ENCODE measurements at regions not wholly inside any gene's neighbourhood (a gene's known extent, or its start where the extent isn't known, plus 50 kb on each side); places are given as distances from the start of the nearest gene placed in this dataset.

DNA sequence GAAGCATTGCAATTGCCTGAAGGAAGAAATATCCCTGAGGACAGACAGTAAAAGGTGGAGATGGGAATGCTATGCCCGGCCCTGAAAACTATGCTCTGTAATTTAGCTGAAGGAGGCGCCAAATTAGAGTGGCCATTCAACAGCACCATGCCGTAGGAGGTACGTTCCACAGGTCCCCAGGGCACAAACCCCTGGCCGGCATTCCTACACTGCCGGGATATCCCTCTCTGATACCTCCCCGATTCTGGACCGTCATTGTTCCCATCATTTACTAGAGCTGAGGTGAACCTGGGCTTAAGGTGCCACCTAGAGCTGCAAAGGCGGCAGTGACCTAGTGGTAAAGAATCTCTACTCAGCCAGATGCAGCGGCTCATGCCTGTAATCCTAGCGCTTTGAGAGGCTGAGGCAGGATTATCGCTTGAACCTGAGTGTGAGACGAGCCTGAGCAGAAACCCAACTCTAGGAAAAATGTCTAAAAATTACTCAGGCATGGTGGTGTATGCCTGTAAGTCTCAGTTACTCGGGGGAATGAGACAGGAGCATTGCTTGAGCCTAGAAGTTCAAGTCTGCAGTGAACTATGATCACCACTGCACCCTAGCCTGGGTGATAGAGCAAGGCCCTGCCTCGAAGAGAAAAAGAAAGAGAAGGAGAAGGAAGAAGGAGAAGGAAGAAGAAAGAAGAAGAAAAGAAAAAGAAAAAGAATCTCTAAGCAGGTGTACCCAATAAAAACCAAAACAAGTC lies 53.0 kb upstream of the TNKS2 start:
- TF ChIP-seq, protein P1, sequence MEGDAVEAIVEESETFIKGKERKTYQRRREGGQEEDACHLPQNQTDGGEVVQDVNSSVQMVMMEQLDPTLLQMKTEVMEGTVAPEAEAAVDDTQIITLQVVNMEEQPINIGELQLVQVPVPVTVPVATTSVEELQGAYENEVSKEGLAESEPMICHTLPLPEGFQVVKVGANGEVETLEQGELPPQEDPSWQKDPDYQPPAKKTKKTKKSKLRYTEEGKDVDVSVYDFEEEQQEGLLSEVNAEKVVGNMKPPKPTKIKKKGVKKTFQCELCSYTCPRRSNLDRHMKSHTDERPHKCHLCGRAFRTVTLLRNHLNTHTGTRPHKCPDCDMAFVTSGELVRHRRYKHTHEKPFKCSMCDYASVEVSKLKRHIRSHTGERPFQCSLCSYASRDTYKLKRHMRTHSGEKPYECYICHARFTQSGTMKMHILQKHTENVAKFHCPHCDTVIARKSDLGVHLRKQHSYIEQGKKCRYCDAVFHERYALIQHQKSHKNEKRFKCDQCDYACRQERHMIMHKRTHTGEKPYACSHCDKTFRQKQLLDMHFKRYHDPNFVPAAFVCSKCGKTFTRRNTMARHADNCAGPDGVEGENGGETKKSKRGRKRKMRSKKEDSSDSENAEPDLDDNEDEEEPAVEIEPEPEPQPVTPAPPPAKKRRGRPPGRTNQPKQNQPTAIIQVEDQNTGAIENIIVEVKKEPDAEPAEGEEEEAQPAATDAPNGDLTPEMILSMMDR (IDR thresholded peaks at IDR 0.05; ENCODE audit: extremely low read depth, low read depth, low read length) = peak; percentile 44
- Histone ChIP-seq H3K36me3 (ENCODE audit: insufficient read depth, low read length) (no peaks in the 10 kb centered on the region), H3K4me1 (ENCODE audit: insufficient read depth, low read length) (no peaks in the 10 kb centered on the region), H3K79me2 (ENCODE audit: insufficient read depth, low read length) (no peaks in the 10 kb centered on the region), H3K27me3 (ENCODE audit: insufficient read depth, low read length) (peaks cover 8% of the 10 kb centered on the region), H3K4me2 (ENCODE audit: insufficient read depth, low read length) (peak overlapping the region; percentile 70), H2AFZ (ENCODE audit: low read length) (peak overlapping the region; percentile 75), H3K9me3 (ENCODE audit: low read depth, low read length) (no peaks in the 10 kb centered on the region), H3K27ac (ENCODE audit: low read depth, low read length) (no peak overlapping the region), H3K4me3 (ENCODE audit: insufficient read depth, low read length) (peak overlapping the region; percentile 42), H4K20me1 (ENCODE audit: insufficient read depth, low read length) (no peaks in the 10 kb centered on the region)
- DNase-seq (ENCODE audit: insufficient read length, low spot score, missing footprints) = peak; percentile 65

DNA sequence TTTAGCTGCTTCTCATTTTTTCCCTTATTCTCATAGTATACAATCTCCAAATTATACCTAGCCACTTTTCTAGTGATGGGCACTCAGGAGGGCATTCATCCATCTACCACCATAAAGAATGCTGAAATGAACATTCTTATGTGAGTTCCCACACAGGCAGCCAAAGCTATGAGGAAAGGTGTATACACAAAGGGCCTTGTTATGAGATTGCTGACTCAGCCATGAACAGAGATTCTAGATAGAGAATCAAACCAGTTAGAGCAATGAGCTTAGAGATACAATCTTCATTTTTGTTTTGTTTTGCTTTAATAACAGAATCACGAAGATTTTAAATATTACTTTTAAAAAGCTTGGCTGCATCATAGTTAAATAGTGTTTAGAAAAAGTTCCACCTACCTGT lies 54.8 kb upstream of the TNKS2 start:
- Histone ChIP-seq H3K4me1 (ENCODE audit: insufficient read depth, low read length) (no peaks in the 10 kb centered on the region), H2AFZ (ENCODE audit: low read length) (no peak overlapping the region), H4K20me1 (ENCODE audit: insufficient read depth, low read length) (no peaks in the 10 kb centered on the region), H3K27ac (ENCODE audit: low read depth, low read length) (no peak overlapping the region), H3K4me2 (ENCODE audit: insufficient read depth, low read length) (no peak overlapping the region), H3K79me2 (ENCODE audit: insufficient read depth, low read length) (no peaks in the 10 kb centered on the region), H3K4me3 (ENCODE audit: insufficient read depth, low read length) (no peak overlapping the region), H3K27me3 (ENCODE audit: insufficient read depth, low read length) (peaks cover 19% of the 10 kb centered on the region), H3K9me3 (ENCODE audit: low read depth, low read length) (no peaks in the 10 kb centered on the region), H3K36me3 (ENCODE audit: insufficient read depth, low read length) (no peaks in the 10 kb centered on the region)
- DNase-seq (ENCODE audit: insufficient read length, low spot score, missing footprints) = no peak
- TF ChIP-seq, protein P1 (IDR thresholded peaks at IDR 0.05; ENCODE audit: extremely low read depth, low read depth, low read length) = no peak

DNA sequence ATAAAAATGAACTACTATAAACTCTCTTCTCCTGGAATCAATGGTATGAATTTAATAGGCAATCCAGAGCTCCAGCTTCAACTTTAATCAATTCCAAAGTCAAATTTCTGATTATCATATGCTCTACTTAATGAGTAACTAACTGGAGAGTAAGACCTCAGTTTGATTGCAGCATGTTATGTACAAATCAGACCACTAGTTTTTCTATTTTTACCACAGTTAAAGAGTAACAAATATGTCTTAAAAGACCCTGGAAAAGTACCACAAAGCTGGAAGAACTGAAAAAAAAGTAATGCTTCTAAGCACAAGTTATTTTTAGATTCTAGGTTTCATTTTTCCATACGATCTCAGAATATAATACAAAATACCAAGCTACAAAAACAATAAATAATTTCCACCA lies 56.0 kb upstream of the TNKS2 start:
- Histone ChIP-seq H3K27me3 (ENCODE audit: insufficient read depth, low read length) (peaks cover 30% of the 10 kb centered on the region), H3K9me3 (ENCODE audit: low read depth, low read length) (no peaks in the 10 kb centered on the region), H3K4me3 (ENCODE audit: insufficient read depth, low read length) (no peak overlapping the region), H3K79me2 (ENCODE audit: insufficient read depth, low read length) (no peaks in the 10 kb centered on the region), H3K4me1 (ENCODE audit: insufficient read depth, low read length) (no peaks in the 10 kb centered on the region), H2AFZ (ENCODE audit: low read length) (no peak overlapping the region), H3K27ac (ENCODE audit: low read depth, low read length) (no peak overlapping the region), H3K36me3 (ENCODE audit: insufficient read depth, low read length) (no peaks in the 10 kb centered on the region), H4K20me1 (ENCODE audit: insufficient read depth, low read length) (no peaks in the 10 kb centered on the region), H3K4me2 (ENCODE audit: insufficient read depth, low read length) (no peak overlapping the region)
- TF ChIP-seq, protein P1 (IDR thresholded peaks at IDR 0.05; ENCODE audit: extremely low read depth, low read depth, low read length) = no peak
- no peak for DNase-seq (ENCODE audit: insufficient read length, low spot score, missing footprints)

DNA sequence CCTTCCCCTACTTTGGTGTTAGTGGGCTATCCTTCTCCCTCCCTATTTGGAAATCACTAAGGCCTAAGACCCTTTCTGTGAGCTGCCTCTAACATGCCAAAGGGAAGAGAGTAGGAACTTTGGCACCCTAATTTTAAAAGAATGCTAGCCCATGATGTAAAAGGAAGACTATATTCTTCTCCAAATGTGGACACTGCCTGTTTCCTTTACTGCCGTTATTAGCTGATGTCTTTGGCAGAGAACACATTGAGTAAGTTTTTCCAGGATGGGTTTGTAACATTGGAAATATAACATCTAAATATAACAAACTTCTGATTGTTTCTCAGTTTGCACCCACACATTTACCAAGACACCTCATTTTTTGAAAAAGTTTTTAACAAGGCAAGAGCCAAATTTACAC lies 56.9 kb upstream of the TNKS2 start:
- H3K4me2 ChIP-seq (ENCODE audit: insufficient read depth, low read length) = no peak overlapping the region
- peaks cover 38% of the 10 kb centered on the region for H3K27me3 ChIP-seq (ENCODE audit: insufficient read depth, low read length)
- H3K4me3 ChIP-seq (ENCODE audit: insufficient read depth, low read length) = no peak overlapping the region
- TF ChIP-seq, protein P1 (IDR thresholded peaks at IDR 0.05; ENCODE audit: extremely low read depth, low read depth, low read length) = no peak
- no peaks in the 10 kb centered on the region for H3K36me3 ChIP-seq (ENCODE audit: insufficient read depth, low read length)
- no peaks in the 10 kb centered on the region for H3K79me2 ChIP-seq (ENCODE audit: insufficient read depth, low read length)
- H3K4me1 ChIP-seq (ENCODE audit: insufficient read depth, low read length) = no peaks in the 10 kb centered on the region
- no peaks in the 10 kb centered on the region for H4K20me1 ChIP-seq (ENCODE audit: insufficient read depth, low read length)
- peak; percentile 25 for DNase-seq (ENCODE audit: insufficient read length, low spot score, missing footprints)
- H2AFZ ChIP-seq (ENCODE audit: low read length) = no peak overlapping the region
- no peaks in the 10 kb centered on the region for H3K9me3 ChIP-seq (ENCODE audit: low read depth, low read length)
- no peak overlapping the region for H3K27ac ChIP-seq (ENCODE audit: low read depth, low read length)

Measured in osteoblast (primary cell).